22Rv1 (cell line): ENCODE measurements at regions not wholly inside any gene's neighbourhood (a gene's known extent, or its start where the extent isn't known, plus 50 kb on each side); places are given as distances from the start of the nearest gene placed in this dataset.

ENCODE experiments used
- H3K27ac ChIP-seq: fragments of 450-650 bp; 2 replicates; pipeline ENCODE4 v1.5.1; 2017
- ZFX ChIP-seq: fragments of 450-650 bp; IDR thresholded peaks from 2 replicates; pipeline ENCODE4 v1.6.1; 2017; ENCODE audit warnings: antibody characterized with exemption, borderline replicate concordance
- TF ChIP-seq, protein P1 (sequence below): fragments of 450-650 bp; IDR thresholded peaks from 2 replicates; pipeline ENCODE4 v1.5.1; 2017; ENCODE audit warnings: mild to moderate bottlenecking

DNA sequence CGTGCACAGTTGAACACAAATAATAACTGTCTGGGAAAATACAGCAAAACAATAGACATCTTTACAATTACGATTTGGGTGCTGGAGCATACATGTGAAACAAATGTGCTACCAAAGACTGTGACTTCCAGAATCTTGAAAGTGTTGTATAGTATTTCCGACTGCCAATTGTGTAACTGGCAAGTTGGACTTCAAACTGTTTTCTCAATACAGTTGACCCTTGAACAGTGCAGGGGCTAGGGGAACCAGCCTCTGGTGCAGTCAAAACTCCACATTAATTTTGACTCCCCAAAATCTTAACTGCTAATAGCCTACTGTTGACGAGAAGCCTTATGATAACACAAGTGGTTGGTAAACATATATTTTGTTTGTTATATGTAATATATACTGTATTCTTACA is 904.2 kb downstream of the EPHA3 start:
- no peak overlapping the region for H3K27ac ChIP-seq
- TF ChIP-seq ZFX = no peak
- TF ChIP-seq, protein P1, sequence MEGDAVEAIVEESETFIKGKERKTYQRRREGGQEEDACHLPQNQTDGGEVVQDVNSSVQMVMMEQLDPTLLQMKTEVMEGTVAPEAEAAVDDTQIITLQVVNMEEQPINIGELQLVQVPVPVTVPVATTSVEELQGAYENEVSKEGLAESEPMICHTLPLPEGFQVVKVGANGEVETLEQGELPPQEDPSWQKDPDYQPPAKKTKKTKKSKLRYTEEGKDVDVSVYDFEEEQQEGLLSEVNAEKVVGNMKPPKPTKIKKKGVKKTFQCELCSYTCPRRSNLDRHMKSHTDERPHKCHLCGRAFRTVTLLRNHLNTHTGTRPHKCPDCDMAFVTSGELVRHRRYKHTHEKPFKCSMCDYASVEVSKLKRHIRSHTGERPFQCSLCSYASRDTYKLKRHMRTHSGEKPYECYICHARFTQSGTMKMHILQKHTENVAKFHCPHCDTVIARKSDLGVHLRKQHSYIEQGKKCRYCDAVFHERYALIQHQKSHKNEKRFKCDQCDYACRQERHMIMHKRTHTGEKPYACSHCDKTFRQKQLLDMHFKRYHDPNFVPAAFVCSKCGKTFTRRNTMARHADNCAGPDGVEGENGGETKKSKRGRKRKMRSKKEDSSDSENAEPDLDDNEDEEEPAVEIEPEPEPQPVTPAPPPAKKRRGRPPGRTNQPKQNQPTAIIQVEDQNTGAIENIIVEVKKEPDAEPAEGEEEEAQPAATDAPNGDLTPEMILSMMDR = no peak

DNA sequence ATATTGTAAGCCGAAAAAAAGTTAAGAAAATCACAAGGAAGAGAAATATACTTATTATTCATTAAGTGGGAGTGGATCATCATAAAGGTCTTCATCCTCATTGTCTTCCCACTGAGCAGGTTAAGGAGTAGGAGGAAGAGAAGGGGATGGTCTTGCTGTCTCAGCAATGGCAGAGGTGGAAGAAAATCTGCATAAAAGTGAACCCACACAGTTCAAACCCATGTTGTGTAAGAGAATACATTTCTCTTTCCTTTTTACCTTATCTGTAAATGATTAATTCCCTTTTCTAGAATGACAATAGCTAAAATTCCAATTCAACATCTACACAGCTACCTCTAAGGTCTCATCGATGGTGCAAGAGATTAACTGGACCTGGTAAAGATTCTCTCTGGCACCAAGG is 904.6 kb downstream of the EPHA3 start:
- H3K27ac ChIP-seq = no peak overlapping the region
- no peak for TF ChIP-seq ZFX
- TF ChIP-seq, protein P1 = no peak

DNA sequence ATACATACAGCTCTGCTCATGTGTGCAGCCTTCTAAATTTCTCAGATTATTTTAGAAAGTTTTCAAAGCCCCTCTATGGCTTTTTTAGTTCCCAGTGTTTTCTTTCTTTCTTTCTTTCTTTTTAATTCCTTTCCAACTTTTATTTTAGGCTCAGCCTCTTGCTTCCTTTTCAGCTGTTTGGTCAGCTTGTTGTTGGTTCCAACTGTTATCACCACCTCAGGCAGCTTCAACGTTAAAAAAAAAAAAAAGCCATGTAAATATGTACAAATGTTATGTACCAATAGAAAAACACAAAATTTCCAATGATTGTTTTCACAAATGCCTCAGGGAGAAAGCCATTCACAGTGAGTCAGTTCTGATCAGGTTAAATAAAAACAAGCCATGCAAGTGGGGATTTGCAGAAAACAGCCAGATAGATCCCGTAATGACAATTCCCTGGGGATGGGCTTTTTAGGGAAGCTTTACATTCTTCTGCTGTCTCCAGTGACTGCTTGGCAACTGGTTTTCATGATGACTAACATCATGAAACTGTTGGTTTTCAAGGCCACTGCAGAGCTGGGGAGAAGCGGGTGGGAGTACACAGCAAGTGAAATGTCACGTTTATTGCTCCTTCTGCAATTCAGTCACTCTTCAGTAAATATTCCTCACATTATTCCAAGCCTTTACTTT is 908.4 kb downstream of the EPHA3 start:
- TF ChIP-seq ZFX = no peak
- TF ChIP-seq, protein P1 = no peak
- H3K27ac ChIP-seq = peak overlapping the region; percentile 59

- peak overlapping the region; percentile 59 for H3K27ac ChIP-seq
- TF ChIP-seq, protein P1 = no peak
- no peak for TF ChIP-seq ZFX
These were observed 909.1 kb downstream of the EPHA3 start for GRCh38 chr3:90016555-90016954.

- TF ChIP-seq, protein P1 = no peak
- no peak for TF ChIP-seq ZFX
- peak overlapping the region; percentile 61; the same call in 1 of the 2 replicates for H3K27ac ChIP-seq
These were observed 911.4 kb downstream of the EPHA3 start for GRCh38 chr3:90018779-90019178.

DNA sequence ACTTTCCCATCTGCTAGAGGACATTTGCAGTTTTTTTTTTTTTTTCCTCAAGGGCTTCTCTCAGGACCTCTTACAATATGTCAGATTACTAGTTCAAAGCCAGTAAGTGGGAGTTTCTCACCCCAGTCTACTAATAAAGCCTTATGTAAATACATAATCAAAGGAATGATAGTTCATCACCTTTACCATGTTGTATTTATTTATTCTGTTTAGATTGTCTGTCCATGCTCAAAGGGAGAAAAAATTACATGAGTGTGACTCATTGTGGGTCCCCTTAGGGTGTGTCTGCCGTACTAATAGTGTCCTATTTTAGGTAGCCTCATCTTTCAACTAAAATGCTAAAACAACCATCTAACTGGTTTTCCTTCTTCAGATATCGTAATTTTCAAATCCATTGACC is 917.6 kb downstream of the EPHA3 start:
- H3K27ac ChIP-seq = no peak overlapping the region
- TF ChIP-seq, protein P1 = no peak
- TF ChIP-seq ZFX = no peak

- TF ChIP-seq, protein P1 = no peak
- TF ChIP-seq ZFX = no peak
- H3K27ac ChIP-seq = no peak overlapping the region
These were observed 919.0 kb downstream of the EPHA3 start for GRCh38 chr3:90026406-90026805.
